Dermis microvascular lymphatic vessel endothelial cell (primary cell): ENCODE measurements at regions not wholly inside any gene's neighbourhood (a gene's known extent, or its start where the extent isn't known, plus 50 kb on each side); places are given as distances from the start of the nearest gene placed in this dataset.

ENCODE experiments used
- DNase-seq, 2 donors: peaks; one replicate each; pipeline versions ENCODE4 v3.0.0 to v3.0.0-alpha.2; 2010; ENCODE audit warnings: low read depth in 2 of 2

GRCh38 chr14:22513066-22513812 is 75.8 kb downstream of the DAD1 start:
- peak; percentile 52 to 67 for DNase-seq

GRCh38 chr14:22512106-22512814 is 76.8 kb downstream of the DAD1 start:
- peak in 1 of 2 donors; percentile 12 for DNase-seq

- peak; percentile 33 to 34 for DNase-seq
Measured at GRCh38 chr14:22510527-22511110, 78.4 kb downstream of the DAD1 start.

- DNase-seq = no peak
Measured at GRCh38 chr14:22509751-22510300, 79.2 kb downstream of the DAD1 start.

- no peak for DNase-seq
Measured at GRCh38 chr14:22509036-22509709, 79.9 kb downstream of the DAD1 start.

GRCh38 chr14:22508662-22509035 is 80.4 kb downstream of the DAD1 start:
- DNase-seq = no peak

GRCh38 chr14:22508150-22508457 is 80.9 kb downstream of the DAD1 start:
- no peak for DNase-seq

- no peak for DNase-seq
Measured at GRCh38 chr14:22506778-22507351, 82.2 kb downstream of the DAD1 start.

- DNase-seq = no peak
Measured at GRCh38 chr14:22506378-22506710, 82.7 kb downstream of the DAD1 start.

GRCh38 chr14:22505697-22506377 is 83.2 kb downstream of the DAD1 start:
- DNase-seq = no peak

- DNase-seq = no peak
Measured at GRCh38 chr14:22505309-22505696, 83.7 kb downstream of the DAD1 start.

- no peak for DNase-seq
Measured at GRCh38 chr14:22502551-22502950, 86.5 kb downstream of the DAD1 start.

GRCh38 chr14:22502007-22502406 is 87.0 kb downstream of the DAD1 start:
- no peak for DNase-seq

GRCh38 chr14:22500954-22501726 is 87.9 kb downstream of the DAD1 start:
- DNase-seq = no peak

- no peak for DNase-seq
Measured at GRCh38 chr14:22500525-22500924, 88.5 kb downstream of the DAD1 start.

- no peak for DNase-seq
Measured at GRCh38 chr14:22497671-22498093, 91.3 kb downstream of the DAD1 start.

- no peak for DNase-seq
Measured at GRCh38 chr14:22497144-22497423, 91.9 kb downstream of the DAD1 start.

GRCh38 chr14:22494486-22495135 is 94.4 kb downstream of the DAD1 start:
- no peak for DNase-seq

GRCh38 chr14:22493753-22494152 is 95.3 kb downstream of the DAD1 start:
- no peak for DNase-seq
